ENCODE measurements at regions not wholly inside any gene's neighbourhood (a gene's known extent, or its start where the extent isn't known, plus 50 kb on each side); places are given as distances from the start of the nearest gene placed in this dataset.

DNA sequence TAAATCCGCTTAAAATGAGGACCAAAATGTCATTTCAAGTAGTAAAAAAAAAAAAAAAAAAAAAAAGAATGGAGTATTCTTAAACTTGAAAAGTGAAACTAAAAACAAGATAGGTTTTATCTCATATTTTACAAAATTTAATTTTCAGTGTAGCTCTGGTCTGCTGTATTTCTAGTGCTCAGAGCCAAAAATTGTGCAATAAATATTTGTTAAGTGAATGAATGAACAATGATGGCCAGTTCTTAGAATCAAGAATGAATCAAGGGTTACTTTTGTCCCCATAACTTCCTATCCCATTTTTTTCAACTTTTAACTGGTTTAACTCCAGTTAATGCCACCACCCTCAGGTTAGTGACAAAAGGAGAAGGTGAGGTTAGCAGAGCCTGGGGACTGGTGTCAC, 214.4 kb downstream of the ABHD5 start:
- no peaks in the 10 kb centered on the region for H3K4me1 ChIP-seq (ENCODE audit: control insufficient read depth, extremely low read depth, insufficient read depth, low read length)
- no peak overlapping the region for H3K9ac ChIP-seq (ENCODE audit: control insufficient read depth, extremely low read depth, insufficient read depth, low read length)
- dilution Hi-C loops (cut with MboI; ENCODE audit: extremely low pct_ligation_motif_present, low sequenced_read_pairs): no loop called here
- no peaks in the 10 kb centered on the region for H3K27me3 ChIP-seq (ENCODE audit: control insufficient read depth, extremely low read depth, insufficient read depth, low read length)
- no peaks in the 10 kb centered on the region for H3K36me3 ChIP-seq (ENCODE audit: control insufficient read depth in 2 of 2, extremely low read depth in 1 of 2, insufficient read depth in 2 of 2, low read length in 2 of 2)
- no peaks in the 10 kb centered on the region for H3K9me3 ChIP-seq (ENCODE audit: control insufficient read depth, low read depth, low read length)
- no peaks in the 10 kb centered on the region for H3K79me2 ChIP-seq (ENCODE audit: control insufficient read depth, insufficient read depth, low read length)
- no peaks in the 10 kb centered on the region for H4K20me1 ChIP-seq (ENCODE audit: control insufficient read depth, extremely low read depth, insufficient read depth, low read length)
- FAIRE-seq: no peak
- H3K9me1 ChIP-seq (ENCODE audit: control insufficient read depth, extremely low read depth, insufficient read depth, low read length): no peaks in the 10 kb centered on the region
- H3K4me2 ChIP-seq (ENCODE audit: control insufficient read depth, extremely low read depth, insufficient read depth, low read depth, low read length): no peak overlapping the region
- TF ChIP-seq, protein P1, sequence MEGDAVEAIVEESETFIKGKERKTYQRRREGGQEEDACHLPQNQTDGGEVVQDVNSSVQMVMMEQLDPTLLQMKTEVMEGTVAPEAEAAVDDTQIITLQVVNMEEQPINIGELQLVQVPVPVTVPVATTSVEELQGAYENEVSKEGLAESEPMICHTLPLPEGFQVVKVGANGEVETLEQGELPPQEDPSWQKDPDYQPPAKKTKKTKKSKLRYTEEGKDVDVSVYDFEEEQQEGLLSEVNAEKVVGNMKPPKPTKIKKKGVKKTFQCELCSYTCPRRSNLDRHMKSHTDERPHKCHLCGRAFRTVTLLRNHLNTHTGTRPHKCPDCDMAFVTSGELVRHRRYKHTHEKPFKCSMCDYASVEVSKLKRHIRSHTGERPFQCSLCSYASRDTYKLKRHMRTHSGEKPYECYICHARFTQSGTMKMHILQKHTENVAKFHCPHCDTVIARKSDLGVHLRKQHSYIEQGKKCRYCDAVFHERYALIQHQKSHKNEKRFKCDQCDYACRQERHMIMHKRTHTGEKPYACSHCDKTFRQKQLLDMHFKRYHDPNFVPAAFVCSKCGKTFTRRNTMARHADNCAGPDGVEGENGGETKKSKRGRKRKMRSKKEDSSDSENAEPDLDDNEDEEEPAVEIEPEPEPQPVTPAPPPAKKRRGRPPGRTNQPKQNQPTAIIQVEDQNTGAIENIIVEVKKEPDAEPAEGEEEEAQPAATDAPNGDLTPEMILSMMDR (optimal IDR thresholded peaks at IDR 0.05 in 1 of 3, IDR thresholded peaks at IDR 0.05 in 1 of 3, conservative IDR thresholded peaks at IDR 0.05 in 1 of 3; ENCODE audit: extremely low read depth in 1 of 3, insufficient read depth in 2 of 3, low read length in 3 of 3): no peak
- TF ChIP-seq EZH2 (IDR thresholded peaks at IDR 0.05; ENCODE audit: low read length): no peak
- no peak for DNase-seq (ENCODE audit: low read depth, low spot score)
- H2AFZ ChIP-seq (ENCODE audit: control insufficient read depth, low read length): no peak overlapping the region
- H3K27ac ChIP-seq (ENCODE audit: control insufficient read depth, insufficient read depth, low read length): no peak overlapping the region
- no peak overlapping the region for H3K4me3 ChIP-seq (ENCODE audit: control insufficient read depth in 2 of 3, extremely low read depth in 1 of 3, insufficient read depth in 2 of 3, low read depth in 1 of 3, low read length in 3 of 3)

DNA sequence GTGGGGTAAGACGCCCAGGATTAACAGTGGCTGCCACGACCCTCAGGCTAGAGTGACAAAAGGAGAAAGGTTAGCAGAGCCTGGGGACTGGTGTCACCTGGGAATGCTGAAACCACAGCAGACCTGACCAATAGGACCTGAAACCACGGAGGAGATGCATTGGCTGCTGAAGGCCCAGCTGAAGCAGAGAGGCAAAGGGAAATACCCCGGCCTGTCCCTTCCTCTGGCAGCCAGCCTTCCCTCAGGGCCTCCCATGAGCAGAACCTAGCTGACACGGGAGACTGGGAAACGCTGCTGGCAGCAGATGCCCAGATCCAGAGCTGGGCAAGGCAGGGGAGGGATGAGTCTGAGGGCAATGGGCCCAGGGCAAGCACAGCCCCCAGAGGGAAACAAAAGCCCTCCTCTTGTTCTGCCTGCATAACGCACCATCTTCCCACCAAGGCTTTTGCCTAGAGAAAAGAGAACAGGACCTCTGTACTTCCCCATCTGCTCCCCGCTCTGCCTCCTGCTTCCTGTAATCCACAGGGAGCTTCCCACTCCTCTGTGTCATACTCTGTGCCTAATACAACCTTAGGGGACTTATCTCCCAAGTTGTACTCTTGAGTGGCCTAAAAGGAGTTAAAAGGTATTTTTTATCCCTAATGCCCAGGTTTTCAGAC, 216.2 kb downstream of the ABHD5 start:
- Histone ChIP-seq H4K20me1 (ENCODE audit: control insufficient read depth, extremely low read depth, insufficient read depth, low read length) (no peaks in the 10 kb centered on the region), H3K9ac (ENCODE audit: control insufficient read depth, extremely low read depth, insufficient read depth, low read length) (no peak overlapping the region), H3K27me3 (ENCODE audit: control insufficient read depth, extremely low read depth, insufficient read depth, low read length) (no peaks in the 10 kb centered on the region), H2AFZ (ENCODE audit: control insufficient read depth, low read length) (no peak overlapping the region), H3K27ac (ENCODE audit: control insufficient read depth, insufficient read depth, low read length) (no peak overlapping the region), H3K79me2 (ENCODE audit: control insufficient read depth, insufficient read depth, low read length) (no peaks in the 10 kb centered on the region), H3K36me3 (ENCODE audit: control insufficient read depth in 2 of 2, extremely low read depth in 1 of 2, insufficient read depth in 2 of 2, low read length in 2 of 2) (no peaks in the 10 kb centered on the region), H3K4me1 (ENCODE audit: control insufficient read depth, extremely low read depth, insufficient read depth, low read length) (no peaks in the 10 kb centered on the region), H3K9me1 (ENCODE audit: control insufficient read depth, extremely low read depth, insufficient read depth, low read length) (no peaks in the 10 kb centered on the region), H3K4me3 (ENCODE audit: control insufficient read depth in 2 of 3, extremely low read depth in 1 of 3, insufficient read depth in 2 of 3, low read depth in 1 of 3, low read length in 3 of 3) (no peak overlapping the region), H3K9me3 (ENCODE audit: control insufficient read depth, low read depth, low read length) (no peaks in the 10 kb centered on the region), H3K4me2 (ENCODE audit: control insufficient read depth, extremely low read depth, insufficient read depth, low read depth, low read length) (no peak overlapping the region)
- FAIRE-seq: no peak
- dilution Hi-C loops (cut with MboI; ENCODE audit: extremely low pct_ligation_motif_present, low sequenced_read_pairs): no loop called here
- DNase-seq (ENCODE audit: low read depth, low spot score): no peak
- TF ChIP-seq, protein P1 (optimal IDR thresholded peaks at IDR 0.05 in 1 of 3, IDR thresholded peaks at IDR 0.05 in 1 of 3, conservative IDR thresholded peaks at IDR 0.05 in 1 of 3; ENCODE audit: extremely low read depth in 1 of 3, insufficient read depth in 2 of 3, low read length in 3 of 3): no peak
- TF ChIP-seq EZH2 (IDR thresholded peaks at IDR 0.05; ENCODE audit: low read length): no peak

Measured in keratinocyte (primary cell).